Osteoblast (primary cell): ENCODE measurements at regions not wholly inside any gene's neighbourhood (a gene's known extent, or its start where the extent isn't known, plus 50 kb on each side); places are given as distances from the start of the nearest gene placed in this dataset.

Experiments
- DNase-seq: peaks from one replicate; pipeline ENCODE4 v3.0.0; 2011; ENCODE audit warnings: low spot score, mixed read lengths; ENCODE audit not compliant: insufficient read length; ENCODE audit errors: missing footprints
- H2AFZ ChIP-seq: 2 replicates; pipeline ENCODE4 v1.6.0; 2011; ENCODE audit warnings: mild to moderate bottlenecking, low read length
- H3K27ac ChIP-seq: 2 replicates; pipeline ENCODE4 v1.5.1; 2011; ENCODE audit warnings: mild to moderate bottlenecking, low read depth, low read length, moderate library complexity
- H3K27me3 ChIP-seq: 2 replicates; pipeline ENCODE4 v1.6.0; 2012; ENCODE audit warnings: mild to moderate bottlenecking, control low read depth, inconsistent platforms, low read length, moderate library complexity; ENCODE audit not compliant: insufficient read depth
- H3K36me3 ChIP-seq: 2 replicates; pipeline ENCODE4 v1.5.1; 2011; ENCODE audit warnings: mild to moderate bottlenecking, low read length, control low read depth, moderate library complexity; ENCODE audit not compliant: insufficient read depth
- H3K4me1 ChIP-seq: 2 replicates; pipeline ENCODE4 v1.5.1; 2011; ENCODE audit warnings: mild to moderate bottlenecking, low read length, control low read depth, moderate library complexity; ENCODE audit not compliant: insufficient read depth
- H3K4me2 ChIP-seq: 2 replicates; pipeline ENCODE4 v1.6.0; 2011; ENCODE audit warnings: mild to moderate bottlenecking, low read length; ENCODE audit not compliant: insufficient read depth
- H3K4me3 ChIP-seq: fragments of 200-600 bp; sonication (generic); 3 replicates; pipeline ENCODE4 v1.5.1; 2012; ENCODE audit warnings: mild to moderate bottlenecking, low read length, inconsistent platforms; ENCODE audit not compliant: insufficient read depth
- H3K79me2 ChIP-seq: 2 replicates; pipeline ENCODE4 v1.6.0; 2012; ENCODE audit warnings: mild to moderate bottlenecking, low read length, control low read depth, inconsistent platforms; ENCODE audit not compliant: insufficient read depth
- H3K9me3 ChIP-seq: 2 replicates; pipeline ENCODE4 v1.5.1; 2011; ENCODE audit warnings: low read depth, low read length, control low read depth
- H4K20me1 ChIP-seq: 2 replicates; pipeline ENCODE4 v1.6.0; 2012; ENCODE audit warnings: mild to moderate bottlenecking, low read length, control low read depth; ENCODE audit not compliant: insufficient read depth
- TF ChIP-seq, protein P1 (sequence below): IDR thresholded peaks from 2 replicates; pipeline ENCODE4 v1.5.1; 2011; ENCODE audit warnings: mild to moderate bottlenecking, low read depth, low read length, moderate library complexity; ENCODE audit errors: extremely low read depth

DNA sequence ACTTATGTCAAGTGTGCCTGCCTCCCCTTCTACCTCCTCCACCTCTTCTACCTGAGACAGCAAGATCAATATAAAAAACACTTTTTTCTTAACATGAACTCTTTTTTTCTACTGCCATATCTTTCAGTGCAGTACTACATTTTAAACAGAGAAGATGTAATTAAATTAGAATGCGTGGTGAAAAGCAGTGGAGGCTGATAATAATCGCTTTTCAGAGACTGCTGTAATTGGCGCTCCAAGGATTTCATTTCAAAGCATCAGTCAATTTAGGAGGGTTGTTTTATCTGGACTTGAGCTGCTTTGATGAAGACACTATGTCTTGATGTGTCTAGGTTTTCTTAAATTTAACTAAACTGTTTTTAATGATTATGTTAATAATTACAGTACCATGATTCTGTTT is 85.3 kb upstream of the CRBN start:
- H2AFZ ChIP-seq: no peak overlapping the region
- H3K9me3 ChIP-seq: peaks cover 1% of the 10 kb centered on the region
- H3K4me1 ChIP-seq: no peaks in the 10 kb centered on the region
- no peaks in the 10 kb centered on the region for H3K36me3 ChIP-seq
- no peak overlapping the region for H3K4me2 ChIP-seq
- TF ChIP-seq, protein P1, sequence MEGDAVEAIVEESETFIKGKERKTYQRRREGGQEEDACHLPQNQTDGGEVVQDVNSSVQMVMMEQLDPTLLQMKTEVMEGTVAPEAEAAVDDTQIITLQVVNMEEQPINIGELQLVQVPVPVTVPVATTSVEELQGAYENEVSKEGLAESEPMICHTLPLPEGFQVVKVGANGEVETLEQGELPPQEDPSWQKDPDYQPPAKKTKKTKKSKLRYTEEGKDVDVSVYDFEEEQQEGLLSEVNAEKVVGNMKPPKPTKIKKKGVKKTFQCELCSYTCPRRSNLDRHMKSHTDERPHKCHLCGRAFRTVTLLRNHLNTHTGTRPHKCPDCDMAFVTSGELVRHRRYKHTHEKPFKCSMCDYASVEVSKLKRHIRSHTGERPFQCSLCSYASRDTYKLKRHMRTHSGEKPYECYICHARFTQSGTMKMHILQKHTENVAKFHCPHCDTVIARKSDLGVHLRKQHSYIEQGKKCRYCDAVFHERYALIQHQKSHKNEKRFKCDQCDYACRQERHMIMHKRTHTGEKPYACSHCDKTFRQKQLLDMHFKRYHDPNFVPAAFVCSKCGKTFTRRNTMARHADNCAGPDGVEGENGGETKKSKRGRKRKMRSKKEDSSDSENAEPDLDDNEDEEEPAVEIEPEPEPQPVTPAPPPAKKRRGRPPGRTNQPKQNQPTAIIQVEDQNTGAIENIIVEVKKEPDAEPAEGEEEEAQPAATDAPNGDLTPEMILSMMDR: no peak
- no peaks in the 10 kb centered on the region for H3K27me3 ChIP-seq
- no peak overlapping the region for H3K4me3 ChIP-seq
- H4K20me1 ChIP-seq: no peaks in the 10 kb centered on the region
- H3K79me2 ChIP-seq: no peaks in the 10 kb centered on the region
- no peak for DNase-seq
- no peak overlapping the region for H3K27ac ChIP-seq

GRCh38 chr3:3260870-3261269 is 81.4 kb upstream of the CRBN start:
- TF ChIP-seq, protein P1: no peak
- Histone ChIP-seq H3K4me1 (no peaks in the 10 kb centered on the region), H3K36me3 (no peaks in the 10 kb centered on the region), H3K4me3 (no peak overlapping the region), H2AFZ (no peak overlapping the region), H4K20me1 (no peaks in the 10 kb centered on the region), H3K27me3 (no peaks in the 10 kb centered on the region), H3K27ac (no peak overlapping the region), H3K79me2 (no peaks in the 10 kb centered on the region), H3K9me3 (peaks cover 1% of the 10 kb centered on the region), H3K4me2 (no peak overlapping the region)
- DNase-seq: no peak

- no peaks in the 10 kb centered on the region for H3K4me1 ChIP-seq
- no peaks in the 10 kb centered on the region for H3K36me3 ChIP-seq
- no peak for DNase-seq
- no peaks in the 10 kb centered on the region for H3K79me2 ChIP-seq
- TF ChIP-seq, protein P1: no peak
- no peaks in the 10 kb centered on the region for H3K27me3 ChIP-seq
- H3K4me2 ChIP-seq: no peak overlapping the region
- peaks cover 1% of the 10 kb centered on the region for H3K9me3 ChIP-seq
- H2AFZ ChIP-seq: no peak overlapping the region
- no peaks in the 10 kb centered on the region for H4K20me1 ChIP-seq
- H3K4me3 ChIP-seq: no peak overlapping the region
- no peak overlapping the region for H3K27ac ChIP-seq
These were observed 79.7 kb upstream of the CRBN start for GRCh38 chr3:3259181-3259580.

DNA sequence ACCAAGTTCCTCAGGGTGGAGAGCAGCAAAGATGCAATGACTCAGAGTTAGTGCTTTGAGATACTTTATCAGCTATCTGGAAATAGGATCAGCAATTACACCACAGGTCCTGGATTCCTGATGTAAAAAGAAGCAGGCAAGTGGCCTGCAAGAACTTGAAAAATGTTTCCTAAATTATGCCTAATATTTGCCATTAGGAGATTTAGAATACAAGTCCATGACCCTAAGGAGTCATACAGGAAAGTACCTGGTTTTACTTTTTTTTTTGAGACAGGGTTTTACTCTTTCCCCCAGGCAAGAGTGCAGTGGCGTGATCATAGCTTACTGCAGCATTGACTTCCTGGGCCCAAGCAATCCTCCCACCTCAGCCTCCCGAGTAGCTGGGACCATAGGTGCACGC is 78.8 kb upstream of the CRBN start:
- H3K4me1 ChIP-seq: no peaks in the 10 kb centered on the region

More for the DNA sequence above, 78.8 kb upstream of the CRBN start:
- TF ChIP-seq, protein P1: no peak
- no peak overlapping the region for H3K4me2 ChIP-seq
- H3K4me3 ChIP-seq: no peak overlapping the region
- H3K9me3 ChIP-seq: peaks cover 1% of the 10 kb centered on the region
- H3K79me2 ChIP-seq: no peaks in the 10 kb centered on the region
- no peaks in the 10 kb centered on the region for H3K36me3 ChIP-seq
- no peak for DNase-seq
- H2AFZ ChIP-seq: no peak overlapping the region
- H4K20me1 ChIP-seq: no peaks in the 10 kb centered on the region
- no peaks in the 10 kb centered on the region for H3K27me3 ChIP-seq
- no peak overlapping the region for H3K27ac ChIP-seq
